Small intestine (tissue), 7 donors: ENCODE measurements at regions not wholly inside any gene's neighbourhood (a gene's known extent, or its start where the extent isn't known, plus 50 kb on each side); places are given as distances from the start of the nearest gene placed in this dataset.
A peak's percentile ranks its signal among the peaks of the same experiment; 100 is the strongest.

Experiments used
- DNase-seq, 2 donors: peaks; one replicate each; pipeline versions ENCODE4 v3.0.0 to v3.0.0-alpha.2; 2013
- FAIRE-seq: peaks from 2 replicates; lab custom pipeline; 2012; peaks lifted over from hg19 to GRCh38; lab: Jason Lieb, UNC
- H3K27ac ChIP-seq, 3 donors: one replicate each; pipeline ENCODE4 v1.5.1; 2013; ENCODE audit warnings: low read length in 2 of 3, mild to moderate bottlenecking in 2 of 3, control low read depth in 1 of 3, inconsistent platforms in 1 of 3, low read depth in 1 of 3, moderate library complexity in 1 of 3
- H3K27me3 ChIP-seq, 3 donors: one replicate each; pipeline ENCODE4 v1.6.1; 2013; ENCODE audit warnings: low read length in 3 of 3, inconsistent platforms in 1 of 3; ENCODE audit not compliant: control insufficient read depth in 3 of 3, insufficient read depth in 3 of 3
- H3K36me3 ChIP-seq, 3 donors: one replicate each; pipeline ENCODE4 v1.6.1; 2013; ENCODE audit warnings: low read length in 3 of 3, inconsistent platforms in 1 of 3, low read depth in 1 of 3, mild to moderate bottlenecking in 1 of 3, moderate library complexity in 1 of 3; ENCODE audit not compliant: control insufficient read depth in 3 of 3, insufficient read depth in 2 of 3
- H3K4me1 ChIP-seq, 3 donors: one replicate each; pipeline ENCODE4 v1.6.1; 2013; ENCODE audit warnings: low read length in 2 of 3, inconsistent platforms in 1 of 3, low read depth in 1 of 3, mild to moderate bottlenecking in 1 of 3, moderate library complexity in 1 of 3; ENCODE audit not compliant: control insufficient read depth in 3 of 3, insufficient read depth in 2 of 3
- H3K4me3 ChIP-seq, 3 donors: one replicate each; pipeline ENCODE4 v1.5.1; 2013; ENCODE audit warnings: low read length in 3 of 3, control low read depth in 1 of 3, inconsistent platforms in 1 of 3, low read depth in 1 of 3, mild to moderate bottlenecking in 1 of 3, moderate library complexity in 1 of 3
- H3K9me3 ChIP-seq, 2 donors: one replicate each; pipeline ENCODE4 v1.6.1; 2013; ENCODE audit warnings: low read depth in 1 of 2, low read length in 1 of 2; ENCODE audit not compliant: control insufficient read depth in 2 of 2, insufficient read depth in 1 of 2
- WGBS, 3 donors: extraction: QIAGEN DNeasy Blood & Tissue Kit; methylation state at CpG; one replicate each; pipeline ENCODE4 v1.1.7; 2013; 5-methylcytosine and 5-hydroxymethylcytosine counted together
- donor health status: healthy with polysubstance abuse.
- donor health status: control.
- donor health status: control.
- donor health status: Bipolar disorder and iron deficiency.
- donor health status: healthy.

- no peaks in the 10 kb centered on the region for H3K36me3 ChIP-seq
- no peak overlapping the region for H3K4me3 ChIP-seq
- peaks cover 0 to 9% of the 10 kb centered on the region in 2 donors for H3K9me3 ChIP-seq
- peak; percentile 35 to 55 for DNase-seq
- no peak overlapping the region for H3K27ac ChIP-seq
- H3K4me1 ChIP-seq: no peaks in the 10 kb centered on the region
- FAIRE-seq: no peak
- 5 to 14% (median 13%) methylated on average over 2 of the region's 2 CpGs for WGBS, 3 donors
- H3K27me3 ChIP-seq: no peaks in the 10 kb centered on the region
Observed at GRCh38 chr3:152961323-152961722, 126.4 kb downstream of the P2RY1 start.

- 59 to 79% (median 61%) methylated on average over 1 of the region's 1 CpG for WGBS, 3 donors
- H3K27me3 ChIP-seq: no peaks in the 10 kb centered on the region
- no peak for FAIRE-seq
- H3K36me3 ChIP-seq: no peaks in the 10 kb centered on the region
- no peak overlapping the region for H3K27ac ChIP-seq
- H3K9me3 ChIP-seq: peaks cover 0 to 15% of the 10 kb centered on the region in 2 donors
- no peaks in the 10 kb centered on the region for H3K4me1 ChIP-seq
- H3K4me3 ChIP-seq: no peak overlapping the region
- DNase-seq: peak; percentile 6 to 48
Observed at GRCh38 chr3:152964911-152965609, 130.1 kb downstream of the P2RY1 start.

DNA sequence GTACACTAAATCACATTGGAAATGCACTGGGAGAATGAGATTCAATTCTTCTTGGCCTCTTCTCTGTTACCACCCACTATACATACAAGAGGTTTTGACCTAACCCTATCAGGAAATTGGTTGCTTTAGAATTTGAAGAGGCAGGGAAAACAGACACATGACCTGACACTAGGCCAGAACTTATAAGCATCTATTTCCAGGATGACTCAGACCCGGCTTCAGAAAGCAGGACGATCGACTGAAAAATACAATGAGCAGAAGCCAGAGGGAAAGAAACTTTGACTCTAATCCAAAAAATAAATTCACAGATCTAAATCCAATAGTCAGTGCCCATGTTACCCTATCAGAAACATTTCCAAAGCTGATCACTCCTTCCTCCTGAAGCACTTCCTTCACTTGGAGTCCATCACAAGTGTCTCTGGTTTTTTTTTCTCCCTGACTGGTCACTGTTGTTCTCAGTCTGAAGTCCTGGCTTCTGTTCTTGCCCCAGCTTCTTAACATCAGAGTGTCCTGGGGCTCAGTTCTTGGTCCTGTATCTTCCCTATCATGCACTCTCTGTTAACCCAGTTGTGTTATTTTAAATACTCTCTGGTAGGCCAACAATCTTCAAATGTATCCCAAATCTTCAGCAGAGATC, 133.6 kb downstream of the P2RY1 start:
- 54 to 84% (median 84%) methylated on average over 3 of the region's 3 CpGs for WGBS, 3 donors
- peaks cover 0 to 15% of the 10 kb centered on the region in 2 donors for H3K9me3 ChIP-seq
- H3K27me3 ChIP-seq: no peaks in the 10 kb centered on the region
- no peaks in the 10 kb centered on the region for H3K36me3 ChIP-seq
- no peak overlapping the region for H3K4me3 ChIP-seq
- DNase-seq (no peak), FAIRE-seq (no peak)
- no peak overlapping the region for H3K27ac ChIP-seq
- no peaks in the 10 kb centered on the region for H3K4me1 ChIP-seq

DNA sequence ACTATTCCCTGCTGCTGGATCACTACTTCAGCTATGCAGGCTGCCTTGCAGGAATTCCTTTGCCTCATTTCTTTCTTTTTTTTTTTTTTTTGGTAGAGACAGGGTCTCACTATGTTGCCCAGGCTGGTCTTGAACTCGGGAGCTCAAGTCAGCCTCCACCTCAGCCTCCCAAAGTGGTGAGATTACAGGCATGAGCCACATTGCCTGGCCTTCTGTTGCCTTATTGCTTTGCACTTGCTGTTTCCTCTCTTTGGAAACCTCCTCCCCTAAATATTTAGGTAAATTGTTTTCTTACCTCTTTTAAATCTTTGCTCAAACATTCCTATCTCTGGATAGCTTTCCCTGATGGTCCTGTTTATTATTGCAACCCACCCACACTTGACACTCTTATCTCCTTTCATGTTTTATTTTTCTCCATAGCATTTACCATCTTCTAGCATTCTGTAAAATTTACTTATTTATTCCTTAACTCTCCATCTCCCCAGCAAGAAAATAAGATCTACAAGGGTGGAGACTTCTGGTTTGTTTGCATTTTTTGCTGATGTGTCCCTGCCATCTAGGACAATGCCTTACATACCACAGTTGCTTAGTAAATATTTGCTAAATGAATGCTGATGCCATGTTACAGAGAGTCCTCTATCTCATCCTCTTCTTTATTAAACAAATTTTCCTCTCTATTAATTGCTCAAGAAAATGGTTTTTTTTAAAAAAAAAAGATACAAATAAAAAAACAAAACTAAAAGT, 134.8 kb downstream of the P2RY1 start:
- no peaks in the 10 kb centered on the region for H3K36me3 ChIP-seq
- no peaks in the 10 kb centered on the region for H3K4me1 ChIP-seq
- no peaks in the 10 kb centered on the region for H3K27me3 ChIP-seq
- FAIRE-seq (no peak), DNase-seq (no peak)
- WGBS, 3 donors: 55 to 100% (median 70%) methylated on average over 1 of the region's 1 CpG
- no peak overlapping the region for H3K4me3 ChIP-seq
- H3K27ac ChIP-seq: no peak overlapping the region
- H3K9me3 ChIP-seq: peaks cover 0 to 13% of the 10 kb centered on the region in 2 donors

- no peaks in the 10 kb centered on the region for H3K27me3 ChIP-seq
- FAIRE-seq: no peak
- H3K4me3 ChIP-seq: no peak overlapping the region
- H3K9me3 ChIP-seq: peaks cover 0 to 11% of the 10 kb centered on the region in 2 donors
- no peaks in the 10 kb centered on the region for H3K36me3 ChIP-seq
- WGBS, 3 donors: 86 to 94% (median 92%) methylated on average over 4 of the region's 4 CpGs
- no peak for DNase-seq
- H3K4me1 ChIP-seq: no peaks in the 10 kb centered on the region
- no peak overlapping the region for H3K27ac ChIP-seq
Observed at GRCh38 chr3:152970851-152971250, 135.9 kb downstream of the P2RY1 start.

- Histone ChIP-seq H3K27me3 (no peaks in the 10 kb centered on the region), H3K9me3 (peaks cover 0 to 1% of the 10 kb centered on the region in 2 donors), H3K36me3 (no peaks in the 10 kb centered on the region), H3K27ac (no peak overlapping the region), H3K4me1 (no peaks in the 10 kb centered on the region), H3K4me3 (no peak overlapping the region)
- WGBS, 3 donors: 85 to 88% (median 86%) methylated on average over 4 of the region's 4 CpGs
- FAIRE-seq (no peak), DNase-seq (no peak)
Observed at GRCh38 chr3:152971880-152972279, 136.9 kb downstream of the P2RY1 start.

DNA sequence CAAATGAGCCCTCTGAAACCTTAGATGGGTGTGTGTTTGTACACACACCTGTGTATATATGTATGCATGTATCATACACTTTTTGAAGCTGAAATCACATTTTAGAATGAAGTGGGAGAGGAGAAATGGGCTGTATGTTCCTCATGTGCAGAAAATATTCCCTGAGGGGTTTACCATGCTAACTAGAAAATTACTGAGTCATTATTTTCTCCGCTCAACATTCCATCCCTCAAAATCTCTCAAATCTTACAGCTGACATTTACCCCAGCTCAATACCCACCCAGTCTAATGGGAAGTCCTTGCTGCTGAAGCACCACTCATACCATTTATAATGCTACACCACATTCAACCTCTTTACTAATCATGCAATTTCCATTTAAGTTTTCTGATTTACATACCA, 138.6 kb downstream of the P2RY1 start:
- Histone ChIP-seq H3K27ac (no peak overlapping the region), H3K4me3 (no peak overlapping the region), H3K36me3 (no peaks in the 10 kb centered on the region), H3K27me3 (no peaks in the 10 kb centered on the region), H3K4me1 (no peaks in the 10 kb centered on the region), H3K9me3 (no peaks in the 10 kb centered on the region)
- WGBS, 3 donors: 93 to 95% (median 94%) methylated on average over 1 of the region's 1 CpG
- FAIRE-seq (no peak), DNase-seq (no peak)

DNA sequence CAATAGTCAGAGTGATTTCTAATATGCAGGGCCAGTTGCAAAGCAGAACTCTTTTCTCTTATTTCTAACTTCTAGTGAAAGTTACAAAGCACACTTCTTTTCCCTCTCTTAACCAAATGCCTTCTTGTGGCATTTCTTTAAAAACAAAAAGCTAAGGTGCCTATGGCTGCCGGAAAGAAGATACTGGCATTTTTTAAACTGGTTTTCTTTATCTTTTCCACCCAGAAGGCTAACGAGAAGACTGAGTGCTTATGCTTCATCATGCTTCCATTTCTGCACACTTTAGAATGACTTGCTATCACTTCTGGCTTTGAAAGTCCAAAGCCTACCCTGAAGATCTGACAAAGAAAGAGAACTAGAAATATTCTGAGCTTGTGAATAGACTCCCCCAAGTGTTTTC, 141.3 kb downstream of the P2RY1 start:
- H3K4me3 ChIP-seq: no peak overlapping the region
- DNase-seq: no peak
- no peaks in the 10 kb centered on the region for H3K4me1 ChIP-seq
- no peak overlapping the region for H3K27ac ChIP-seq
- H3K27me3 ChIP-seq: no peaks in the 10 kb centered on the region
- WGBS, 3 donors: 58 to 68% (median 64%) methylated on average over 2 of the region's 2 CpGs
- no peaks in the 10 kb centered on the region for H3K36me3 ChIP-seq
- FAIRE-seq: no peak
- H3K9me3 ChIP-seq: no peaks in the 10 kb centered on the region
